ENCODE measurements at regions not wholly inside any gene's neighbourhood (a gene's known extent, or its start where the extent isn't known, plus 50 kb on each side); places are given as distances from the start of the nearest gene placed in this dataset.

DNA sequence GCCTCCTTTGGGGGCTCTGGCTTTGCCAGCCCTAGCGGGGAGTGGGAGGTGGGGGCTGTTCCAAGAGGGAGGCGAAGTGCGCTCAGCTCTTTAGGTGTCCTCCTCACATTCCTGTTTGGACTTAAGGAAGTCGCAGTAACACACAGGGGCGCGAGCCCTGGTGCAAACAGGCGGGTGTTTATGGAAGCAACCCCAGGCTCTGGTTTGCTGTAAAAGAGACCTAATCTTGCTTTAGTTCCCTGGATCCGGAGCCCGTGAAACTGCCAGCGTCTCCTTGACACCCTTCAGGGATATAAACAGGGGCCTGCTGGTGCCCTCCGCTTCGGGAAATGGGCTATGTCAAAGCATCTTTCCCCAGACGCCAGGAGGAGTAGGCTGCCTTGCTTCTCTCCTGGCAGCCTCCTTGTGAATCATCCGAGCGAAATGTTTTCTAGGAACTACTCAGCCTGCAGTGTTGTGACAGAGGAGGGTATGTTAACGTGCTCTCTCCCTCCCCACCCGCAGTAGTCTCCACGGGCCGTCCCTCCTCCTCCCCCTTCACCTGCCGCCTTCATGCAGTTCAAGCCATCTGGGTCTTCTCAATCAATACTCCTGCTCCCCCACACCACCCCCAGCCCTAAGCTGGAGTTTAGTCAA lies 168.0 kb upstream of the LRFN2 start:
- TF ChIP-seq, protein P1, sequence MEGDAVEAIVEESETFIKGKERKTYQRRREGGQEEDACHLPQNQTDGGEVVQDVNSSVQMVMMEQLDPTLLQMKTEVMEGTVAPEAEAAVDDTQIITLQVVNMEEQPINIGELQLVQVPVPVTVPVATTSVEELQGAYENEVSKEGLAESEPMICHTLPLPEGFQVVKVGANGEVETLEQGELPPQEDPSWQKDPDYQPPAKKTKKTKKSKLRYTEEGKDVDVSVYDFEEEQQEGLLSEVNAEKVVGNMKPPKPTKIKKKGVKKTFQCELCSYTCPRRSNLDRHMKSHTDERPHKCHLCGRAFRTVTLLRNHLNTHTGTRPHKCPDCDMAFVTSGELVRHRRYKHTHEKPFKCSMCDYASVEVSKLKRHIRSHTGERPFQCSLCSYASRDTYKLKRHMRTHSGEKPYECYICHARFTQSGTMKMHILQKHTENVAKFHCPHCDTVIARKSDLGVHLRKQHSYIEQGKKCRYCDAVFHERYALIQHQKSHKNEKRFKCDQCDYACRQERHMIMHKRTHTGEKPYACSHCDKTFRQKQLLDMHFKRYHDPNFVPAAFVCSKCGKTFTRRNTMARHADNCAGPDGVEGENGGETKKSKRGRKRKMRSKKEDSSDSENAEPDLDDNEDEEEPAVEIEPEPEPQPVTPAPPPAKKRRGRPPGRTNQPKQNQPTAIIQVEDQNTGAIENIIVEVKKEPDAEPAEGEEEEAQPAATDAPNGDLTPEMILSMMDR (IDR thresholded peaks at IDR 0.05), result no peak
- TF ChIP-seq POLR2A (IDR thresholded peaks at IDR 0.05), result no peak

Data from right lobe of liver (tissue), 4 donors.